ENCODE measurements at regions not wholly inside any gene's neighbourhood (a gene's known extent, or its start where the extent isn't known, plus 50 kb on each side); places are given as distances from the start of the nearest gene placed in this dataset.
"Not testable (repeated sequence)": the region's sequence is repeated elsewhere in the genome, so short reads cannot be mapped to it uniquely, and the experiment has no call there.

DNA sequence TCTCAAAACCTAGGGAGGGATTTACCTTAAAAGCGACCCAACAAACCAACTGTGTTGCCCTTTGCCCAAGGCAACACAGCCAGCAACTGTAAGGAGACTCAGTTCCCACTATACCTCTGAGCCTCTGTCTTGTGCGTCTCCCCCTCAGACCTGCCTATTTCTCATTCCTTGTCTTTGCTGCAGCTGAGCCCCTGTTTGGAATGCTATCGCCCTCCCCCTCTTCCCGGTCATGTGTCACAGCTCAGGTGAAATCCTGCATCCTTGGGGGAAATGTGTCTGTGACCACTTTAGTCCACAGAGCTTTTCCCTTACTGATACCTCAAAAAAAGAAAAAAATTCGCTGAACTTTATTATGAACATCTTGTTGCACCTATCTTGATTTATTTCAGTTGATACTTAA is 52.0 kb upstream of the LRIG1 start:
- no peak for DNase-seq (ENCODE audit: low read depth)

DNA sequence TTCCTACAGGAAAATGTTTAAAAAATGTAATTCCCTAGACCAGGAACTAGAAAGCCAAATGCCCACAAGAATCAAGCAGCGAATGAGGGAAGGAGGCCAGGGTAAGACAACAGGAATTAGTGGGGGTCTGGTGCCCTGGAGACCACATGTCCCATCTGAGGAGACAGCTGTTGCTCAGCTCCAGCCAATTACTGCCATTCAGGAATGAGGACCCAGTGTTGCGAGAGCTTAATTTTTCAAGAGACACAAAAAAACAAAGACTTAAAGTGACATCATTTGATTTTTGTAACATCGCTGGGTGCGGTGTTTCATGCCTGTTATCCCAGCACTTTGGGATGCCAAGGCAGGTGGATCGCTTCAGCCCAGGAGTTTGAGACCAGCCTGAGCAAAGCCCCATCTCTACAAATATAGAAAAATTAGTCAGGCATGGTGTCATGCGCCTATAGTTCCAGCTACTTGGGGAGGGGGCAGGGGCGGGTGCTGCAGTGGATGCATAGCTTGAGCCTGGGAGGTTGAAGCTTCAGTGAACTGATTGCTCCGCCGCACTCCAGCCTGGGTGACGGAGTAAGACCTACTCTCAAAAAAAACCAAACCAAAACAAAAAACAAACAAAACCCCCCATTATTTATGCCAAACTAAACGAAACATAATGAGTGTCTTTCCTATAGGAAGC is 52.8 kb upstream of the LRIG1 start:
- DNase-seq (ENCODE audit: low read depth), result no peak

DNA sequence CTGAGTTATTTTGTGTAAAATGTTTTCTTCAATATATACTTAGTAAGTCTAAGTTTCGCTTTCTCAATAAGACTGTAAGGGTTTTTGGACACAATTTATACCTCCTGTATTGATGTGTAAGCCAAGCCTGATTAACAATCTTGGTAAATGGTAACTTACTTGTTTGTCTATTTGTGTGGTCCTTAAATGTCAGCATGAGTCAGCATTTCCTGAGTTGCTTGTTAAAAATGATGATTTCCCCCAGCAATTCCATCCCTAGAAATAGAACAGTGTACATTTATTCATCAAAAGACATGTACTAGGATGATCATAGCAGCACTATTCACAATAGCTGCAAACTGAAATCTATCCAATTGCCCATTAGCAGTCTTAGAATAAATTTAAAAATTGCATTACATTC is 53.4 kb upstream of the LRIG1 start:
- peak; percentile 17 for DNase-seq (ENCODE audit: low read depth)

DNA sequence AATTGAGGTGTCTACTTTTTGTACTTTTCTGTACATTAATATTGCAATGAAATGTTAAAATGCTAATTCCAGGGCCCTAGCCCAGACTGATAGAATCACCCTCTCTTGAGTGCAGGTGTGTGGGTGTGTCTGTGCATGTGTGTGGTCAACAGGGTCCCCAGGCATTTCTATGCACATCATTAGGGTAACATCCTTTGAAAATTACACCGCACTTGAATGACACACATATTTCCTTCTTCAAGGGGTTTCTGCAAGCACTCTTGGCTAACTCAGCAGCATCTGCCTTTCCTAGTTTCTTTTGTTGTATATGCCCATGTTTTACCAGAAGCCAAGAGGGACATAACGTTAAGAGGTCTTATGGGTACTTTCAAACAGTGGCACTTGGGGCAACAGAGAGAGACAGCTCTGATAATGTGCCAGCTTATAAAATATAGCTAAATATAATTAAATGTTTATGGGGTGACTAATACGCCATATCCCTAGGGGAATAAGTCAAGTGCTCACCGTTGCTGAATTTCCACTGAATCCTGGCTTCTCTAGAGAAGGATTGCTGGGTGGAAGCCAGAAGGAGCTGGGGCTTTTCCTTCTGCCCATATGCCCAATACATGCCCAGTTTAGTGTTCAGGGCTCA is 54.5 kb upstream of the LRIG1 start:
- DNase-seq (ENCODE audit: low read depth), result peak; percentile 19

DNA sequence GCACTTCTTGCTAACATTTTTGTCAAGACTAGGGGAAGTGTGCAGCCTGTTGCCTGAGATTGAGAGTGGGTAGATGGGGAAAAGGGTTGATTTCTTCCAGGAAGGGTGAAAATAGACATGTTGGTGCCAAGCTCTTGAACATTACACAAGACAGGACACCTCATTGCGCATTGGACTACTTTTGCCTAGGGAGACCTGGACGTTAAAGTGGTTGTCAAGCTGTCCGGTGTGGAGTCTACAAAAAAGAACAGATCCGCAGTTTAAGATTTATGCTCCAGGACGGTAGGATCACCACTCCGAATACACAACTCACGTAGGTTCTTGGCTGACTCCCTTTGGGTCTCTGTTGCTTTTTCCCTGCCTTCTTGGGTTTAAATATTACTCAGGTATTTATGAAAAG is 56.3 kb upstream of the LRIG1 start:
- no peak for DNase-seq (ENCODE audit: low read depth)

GRCh38 chr3:66559924-66560323 is 59.1 kb upstream of the LRIG1 start:
- not testable (repeated sequence) for DNase-seq (ENCODE audit: low read depth)

DNA sequence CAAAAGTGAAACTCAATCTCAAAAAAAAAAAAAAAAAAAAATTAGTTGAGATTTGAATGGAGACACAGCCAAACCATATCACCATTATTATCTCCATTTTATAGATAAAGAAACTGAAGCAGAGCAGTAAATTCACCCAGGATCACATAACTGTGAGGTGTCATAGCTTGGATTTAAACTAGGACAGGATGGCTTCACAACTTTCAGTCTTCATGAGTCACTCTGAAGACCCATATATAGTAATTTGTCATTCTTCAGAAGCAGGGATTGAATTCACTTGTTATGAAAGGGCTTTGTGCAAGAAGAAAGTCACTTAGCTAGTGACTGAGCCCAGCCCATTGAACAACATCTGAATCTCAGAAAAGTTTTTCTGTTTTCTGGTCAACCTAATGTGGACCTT is 60.5 kb upstream of the LRIG1 start:
- DNase-seq (ENCODE audit: low read depth), result no peak

DNA sequence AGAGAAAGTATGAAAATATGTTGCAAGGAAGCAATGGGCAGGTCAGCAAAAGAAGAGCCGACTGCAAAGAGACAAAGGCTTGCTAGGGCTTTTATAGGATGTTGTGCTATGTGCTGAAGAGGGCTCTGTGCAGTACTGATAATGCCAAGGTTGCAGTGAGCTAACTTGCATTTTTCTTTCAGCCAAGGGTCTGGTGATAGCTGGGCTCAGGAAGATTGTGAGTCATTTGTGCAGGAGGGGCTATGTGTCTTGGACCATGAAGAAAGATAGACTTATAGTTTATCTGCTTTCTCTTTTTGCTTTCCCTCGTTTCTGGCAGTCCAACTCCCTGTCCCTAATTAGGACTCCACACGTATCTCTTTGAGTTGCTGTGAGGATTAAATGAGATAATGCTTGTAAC is 64.5 kb upstream of the LRIG1 start:
- no peak for DNase-seq (ENCODE audit: low read depth)

- no peak for DNase-seq (ENCODE audit: low read depth)
Measured at GRCh38 chr3:66567077-66567476, 66.3 kb upstream of the LRIG1 start.

GRCh38 chr3:66572090-66572675 is 71.4 kb upstream of the LRIG1 start:
- DNase-seq (ENCODE audit: low read depth), result no peak

DNA sequence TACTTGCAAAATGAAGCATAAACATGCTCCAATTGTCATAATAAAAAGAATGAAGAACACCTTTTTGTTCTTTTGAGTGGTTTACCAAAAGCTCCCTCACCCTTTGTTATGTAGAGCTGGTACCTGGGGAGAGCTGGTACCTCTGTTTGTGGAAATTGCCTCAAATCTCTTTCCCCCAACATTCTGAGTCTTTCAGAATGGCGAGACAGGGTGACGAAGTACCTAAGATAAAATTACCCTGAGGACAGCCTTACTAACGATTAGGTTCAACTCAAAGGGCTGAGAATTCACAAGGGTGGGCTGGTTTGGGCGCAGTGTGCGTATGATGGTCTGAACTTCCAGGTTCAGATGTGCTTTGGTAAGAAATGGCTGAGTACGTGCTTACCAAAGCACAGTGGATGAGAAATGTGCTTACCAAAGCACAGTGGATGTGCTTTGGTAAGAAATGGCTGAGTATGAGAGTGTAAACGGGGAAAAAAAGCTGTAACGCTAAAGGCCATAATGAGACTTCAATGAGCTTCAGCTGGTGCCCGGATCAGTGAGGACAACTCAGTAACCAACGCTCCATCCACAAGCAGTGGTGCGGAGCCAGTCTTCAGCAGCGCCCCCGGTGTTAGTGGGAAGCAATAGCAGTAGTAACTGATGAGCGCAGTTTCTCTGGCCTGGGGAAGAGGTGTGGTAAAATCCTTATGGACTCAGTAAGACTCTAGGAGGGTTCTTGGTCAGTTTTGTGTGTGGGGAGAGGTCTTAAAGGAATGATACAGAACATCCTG is 72.3 kb upstream of the LRIG1 start:
- no peak for DNase-seq (ENCODE audit: low read depth)

DNA sequence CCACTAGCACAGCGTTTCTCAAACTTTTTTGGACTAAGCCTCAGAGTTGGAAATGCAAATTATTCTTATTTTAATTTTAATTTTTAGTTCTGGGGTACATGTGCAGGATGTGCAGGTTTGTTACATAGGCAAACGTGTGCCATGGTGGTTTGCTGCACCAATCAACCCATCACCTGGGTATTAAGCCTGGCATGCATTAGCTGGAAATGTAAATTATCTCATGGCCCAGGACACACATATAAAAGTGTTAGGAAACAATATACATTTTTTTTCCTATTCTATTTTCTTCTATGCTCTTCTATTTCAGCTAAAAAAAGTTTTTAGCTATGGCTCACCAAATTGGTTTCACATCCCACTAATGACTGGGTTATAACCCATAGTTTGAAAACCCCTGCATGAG is 73.3 kb upstream of the LRIG1 start:
- no peak for DNase-seq (ENCODE audit: low read depth)

DNA sequence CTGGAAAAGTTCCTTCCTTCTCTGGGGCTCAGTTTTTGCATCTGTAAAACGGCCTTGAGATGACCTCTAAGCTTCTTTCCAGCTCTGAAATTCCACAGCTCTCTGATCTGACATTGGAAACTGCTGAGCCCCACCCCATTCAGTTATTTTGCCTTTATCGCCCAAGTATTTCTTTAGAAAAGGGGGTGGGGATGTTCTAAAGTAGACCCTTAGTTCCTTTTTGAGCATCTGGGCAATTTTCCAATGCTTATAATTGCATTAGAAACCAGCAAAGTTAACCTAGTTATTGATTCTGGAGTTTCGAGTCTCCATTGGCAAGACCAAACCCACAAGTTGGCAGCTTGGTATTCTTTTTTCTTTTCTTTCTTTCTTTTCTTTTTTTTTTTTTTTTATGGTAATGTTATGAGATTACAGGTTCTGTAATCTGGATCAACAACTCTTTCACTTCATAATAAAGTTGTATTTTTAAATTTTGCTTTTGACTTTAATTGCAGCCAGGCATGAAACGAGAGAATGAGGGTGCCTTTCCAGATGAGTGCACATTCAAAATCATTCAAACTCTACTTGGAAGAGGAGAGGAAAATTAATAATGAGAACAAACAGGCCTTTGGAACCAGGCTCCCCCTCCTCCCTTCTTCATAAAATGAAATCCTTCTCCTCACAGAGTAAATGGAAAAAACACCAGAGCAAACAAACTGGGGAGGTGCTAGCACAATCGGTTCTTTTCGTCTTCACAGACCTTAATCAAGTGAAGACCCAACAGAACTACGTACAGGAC is 76.8 kb upstream of the LRIG1 start:
- no peak for DNase-seq (ENCODE audit: low read depth)

DNA sequence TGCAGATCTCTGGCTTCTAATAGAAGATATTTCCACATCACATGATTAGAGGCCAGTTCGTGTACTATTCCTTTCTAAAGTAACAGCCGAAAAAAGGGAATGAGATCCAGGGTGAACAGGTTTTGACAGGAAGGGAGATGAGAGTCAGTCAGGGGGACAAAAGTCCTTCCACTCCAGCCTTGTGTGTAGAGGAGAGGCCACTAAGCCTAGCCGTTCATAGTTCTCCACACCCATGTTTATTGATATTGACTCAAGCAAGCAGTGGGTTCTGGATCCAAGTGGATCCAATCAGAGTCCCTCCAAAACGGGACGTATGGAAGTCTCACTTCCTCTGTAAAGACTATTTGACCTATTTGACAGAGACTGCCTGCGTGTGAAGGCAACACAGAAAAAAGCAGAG is 80.4 kb upstream of the LRIG1 start:
- no peak for DNase-seq (ENCODE audit: low read depth)

DNA sequence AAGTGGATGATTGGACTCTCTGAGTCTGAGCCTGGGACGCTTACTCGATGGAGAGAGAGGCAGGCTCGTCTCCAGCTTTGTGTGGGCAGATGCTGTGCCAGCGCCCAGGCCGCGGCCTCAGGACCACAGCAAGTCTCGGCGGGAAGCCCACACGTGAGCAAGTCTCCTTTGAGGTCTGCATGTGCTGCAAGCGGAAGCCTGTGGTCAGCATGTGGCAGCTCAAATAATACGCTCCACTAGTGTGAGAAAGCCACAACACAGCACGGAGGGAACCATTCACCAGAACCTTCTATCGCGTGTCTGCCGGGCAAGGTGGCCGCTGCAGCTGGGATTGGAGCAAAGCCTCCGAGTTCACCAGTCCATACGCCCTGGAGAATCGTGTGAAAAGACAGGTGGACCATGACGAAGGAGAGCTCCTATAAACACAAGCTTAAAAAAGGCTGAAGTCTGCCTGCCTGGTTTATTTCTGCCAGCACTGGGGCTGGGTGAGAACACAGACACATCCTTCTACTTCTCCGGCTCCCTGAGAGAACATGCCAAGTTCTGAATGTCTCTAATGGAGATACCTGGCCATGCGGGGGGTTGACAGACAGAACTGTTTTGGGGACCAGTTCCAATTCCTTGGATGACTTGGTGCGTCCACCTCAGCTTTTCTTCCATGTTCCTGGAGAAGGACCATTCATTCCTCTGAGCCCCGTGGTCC is 82.0 kb upstream of the LRIG1 start:
- DNase-seq (ENCODE audit: low read depth), result peak; percentile 69

DNA sequence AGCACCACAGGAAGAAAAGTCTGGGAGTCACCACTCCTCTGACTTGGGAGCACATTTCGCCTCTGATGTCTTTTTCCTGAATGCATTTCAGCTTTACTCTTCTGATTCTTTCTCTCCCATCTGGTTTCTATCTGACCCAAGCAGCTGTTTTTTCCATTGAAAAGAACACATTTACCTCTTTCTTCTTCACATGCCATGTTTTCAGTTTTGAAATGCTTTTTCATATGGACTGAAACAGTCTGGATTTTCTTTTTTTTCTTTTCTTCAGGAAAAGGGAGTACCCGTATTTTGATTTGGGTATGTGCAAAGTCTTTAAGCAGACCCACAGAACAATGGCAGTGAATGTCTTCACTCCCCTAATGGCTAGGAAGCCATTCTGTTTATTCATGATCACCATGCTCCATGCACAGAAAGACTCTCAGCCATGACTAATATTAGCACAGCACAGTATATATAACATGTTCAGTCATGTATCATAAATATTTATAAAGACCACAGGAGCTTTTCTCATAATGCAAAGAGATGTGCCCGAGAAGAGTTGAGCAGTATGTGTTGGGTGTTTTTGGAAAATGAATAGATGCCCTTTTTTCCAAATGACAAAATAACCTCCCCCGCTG is 82.7 kb upstream of the LRIG1 start:
- no peak for DNase-seq (ENCODE audit: low read depth)

GRCh38 chr3:66585520-66586095 is 84.8 kb upstream of the LRIG1 start:
- no peak for DNase-seq (ENCODE audit: low read depth)

GRCh38 chr3:66586853-66587252 is 86.0 kb upstream of the LRIG1 start:
- DNase-seq (ENCODE audit: low read depth), result no peak

DNA sequence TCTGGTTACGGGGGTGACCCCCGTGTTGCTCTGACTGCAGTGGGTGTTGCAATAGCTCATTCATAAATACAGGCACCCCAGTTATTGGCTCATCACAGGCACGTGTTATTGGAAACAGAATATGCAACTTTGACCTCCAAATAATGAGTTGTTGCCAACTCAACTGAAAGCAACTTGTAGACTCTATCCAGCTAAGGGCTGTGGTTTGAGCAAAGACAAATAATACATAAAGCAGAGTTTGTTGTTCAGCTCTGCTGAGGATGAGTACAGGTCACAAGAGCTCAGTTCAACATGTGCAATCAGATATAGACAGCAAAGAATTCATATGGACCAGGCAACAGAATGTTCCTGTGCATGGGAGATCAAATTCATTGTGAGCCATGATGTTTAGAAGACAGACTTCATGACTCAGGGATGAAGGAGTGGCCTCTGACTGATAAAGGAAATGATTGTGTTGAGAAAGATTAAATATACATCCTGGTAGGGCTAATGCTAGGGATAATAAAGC is 87.6 kb upstream of the LRIG1 start:
- DNase-seq (ENCODE audit: low read depth), result no peak
